Uterus (tissue), 3 donors: ENCODE measurements at regions not wholly inside any gene's neighbourhood (a gene's known extent, or its start where the extent isn't known, plus 50 kb on each side); places are given as distances from the start of the nearest gene placed in this dataset.

Source experiments
- DNase-seq, 2 donors: peaks; one replicate each; pipeline ENCODE4 v3.0.0-alpha.2; 2019 to 2020
- H3K27ac ChIP-seq, 2 donors: fragments of 200-600 bp; sonication (generic); 1 replicate in 1 of 2; 2 replicates in 1 of 2; pipeline ENCODE4 v1.5.1; 2016 to 2018
- H3K27me3 ChIP-seq, 2 donors: fragments of 200-600 bp; sonication (generic); one replicate each; pipeline ENCODE4 v1.5.1; 2018 to 2019; ENCODE audit warnings: control low read depth in 1 of 2
- H3K36me3 ChIP-seq, 2 donors: fragments of 200-600 bp; sonication (generic); one replicate each; pipeline ENCODE4 v1.5.1; 2019; ENCODE audit warnings: control low read depth in 1 of 2
- H3K4me1 ChIP-seq, 2 donors: fragments of 200-600 bp; sonication (generic); one replicate each; pipeline ENCODE4 v1.5.1; 2018 to 2019; ENCODE audit warnings: control low read depth in 1 of 2
- H3K4me3 ChIP-seq, 2 donors: fragments of 200-600 bp; sonication (generic); 1 replicate in 1 of 2; 2 replicates in 1 of 2; pipeline ENCODE4 v1.5.1; 2018 to 2019; ENCODE audit warnings: mild to moderate bottlenecking in 1 of 2
- H3K9me3 ChIP-seq, 2 donors: fragments of 200-600 bp; sonication (generic); one replicate each; pipeline ENCODE4 v1.5.1; 2019; ENCODE audit warnings: control low read depth in 1 of 2
- POLR2A ChIP-seq, 2 donors: fragments of 450-650 bp; IDR thresholded peaks; one replicate each; pipeline ENCODE4 v1.6.1; 2016; ENCODE audit warnings: antibody characterized with exemption in 2 of 2, mild to moderate bottlenecking in 1 of 2, moderate library complexity in 1 of 2
- intact Hi-C: fragments of 100-400 bp; cut with DNase I; formaldehyde crosslinking; loops from one replicate; pipeline ENCODE4 v1.15.1; 2023; ENCODE audit warnings: low total_unique reads
- TF ChIP-seq, protein P1 (sequence below), 4 experiments: fragments of 200-600 bp in 2 of 4; fragments of 450-650 bp in 2 of 4; sonication (generic) in 2 of 4; IDR thresholded peaks; one replicate each; pipeline ENCODE4 v1.5.1; 2016 to 2019; ENCODE audit warnings: antibody characterized with exemption in 4 of 4, mild to moderate bottlenecking in 2 of 4, moderate library complexity in 1 of 4
- donor health status: DM: yes; HTN: yes; CAD: no.

DNA sequence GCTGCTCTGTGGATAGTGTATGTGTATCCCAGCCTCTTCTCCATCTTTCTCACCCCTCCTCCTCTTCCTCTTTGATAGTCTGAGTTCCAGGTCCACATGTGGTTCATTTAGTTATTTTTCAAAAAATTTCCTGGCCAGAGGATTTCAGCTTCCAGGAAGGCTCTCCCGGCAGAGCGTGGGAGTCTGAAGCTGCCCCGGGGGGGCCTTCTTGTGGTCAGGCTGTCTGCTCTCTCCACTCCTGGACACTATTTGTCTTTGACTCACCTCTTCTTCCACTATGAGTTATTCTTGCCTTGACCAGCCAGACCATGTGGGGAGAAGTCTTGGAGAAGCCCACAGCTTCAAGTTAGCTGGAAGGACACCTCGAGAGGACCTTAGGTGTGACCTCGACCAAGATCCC is 258.8 kb downstream of the CDC5L start:
- intact Hi-C loops = no loop called here
- Histone ChIP-seq H3K27me3 (no peaks in the 10 kb centered on the region), H3K36me3 (no peaks in the 10 kb centered on the region), H3K4me1 (no peaks in the 10 kb centered on the region), H3K4me3 (no peak overlapping the region), H3K27ac (no peak overlapping the region), H3K9me3 (no peaks in the 10 kb centered on the region)
- DNase-seq = no peak
- TF ChIP-seq POLR2A (IDR thresholded peaks at IDR 0.05) = no peak
- TF ChIP-seq, protein P1, sequence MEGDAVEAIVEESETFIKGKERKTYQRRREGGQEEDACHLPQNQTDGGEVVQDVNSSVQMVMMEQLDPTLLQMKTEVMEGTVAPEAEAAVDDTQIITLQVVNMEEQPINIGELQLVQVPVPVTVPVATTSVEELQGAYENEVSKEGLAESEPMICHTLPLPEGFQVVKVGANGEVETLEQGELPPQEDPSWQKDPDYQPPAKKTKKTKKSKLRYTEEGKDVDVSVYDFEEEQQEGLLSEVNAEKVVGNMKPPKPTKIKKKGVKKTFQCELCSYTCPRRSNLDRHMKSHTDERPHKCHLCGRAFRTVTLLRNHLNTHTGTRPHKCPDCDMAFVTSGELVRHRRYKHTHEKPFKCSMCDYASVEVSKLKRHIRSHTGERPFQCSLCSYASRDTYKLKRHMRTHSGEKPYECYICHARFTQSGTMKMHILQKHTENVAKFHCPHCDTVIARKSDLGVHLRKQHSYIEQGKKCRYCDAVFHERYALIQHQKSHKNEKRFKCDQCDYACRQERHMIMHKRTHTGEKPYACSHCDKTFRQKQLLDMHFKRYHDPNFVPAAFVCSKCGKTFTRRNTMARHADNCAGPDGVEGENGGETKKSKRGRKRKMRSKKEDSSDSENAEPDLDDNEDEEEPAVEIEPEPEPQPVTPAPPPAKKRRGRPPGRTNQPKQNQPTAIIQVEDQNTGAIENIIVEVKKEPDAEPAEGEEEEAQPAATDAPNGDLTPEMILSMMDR (IDR thresholded peaks at IDR 0.05) = no peak

DNA sequence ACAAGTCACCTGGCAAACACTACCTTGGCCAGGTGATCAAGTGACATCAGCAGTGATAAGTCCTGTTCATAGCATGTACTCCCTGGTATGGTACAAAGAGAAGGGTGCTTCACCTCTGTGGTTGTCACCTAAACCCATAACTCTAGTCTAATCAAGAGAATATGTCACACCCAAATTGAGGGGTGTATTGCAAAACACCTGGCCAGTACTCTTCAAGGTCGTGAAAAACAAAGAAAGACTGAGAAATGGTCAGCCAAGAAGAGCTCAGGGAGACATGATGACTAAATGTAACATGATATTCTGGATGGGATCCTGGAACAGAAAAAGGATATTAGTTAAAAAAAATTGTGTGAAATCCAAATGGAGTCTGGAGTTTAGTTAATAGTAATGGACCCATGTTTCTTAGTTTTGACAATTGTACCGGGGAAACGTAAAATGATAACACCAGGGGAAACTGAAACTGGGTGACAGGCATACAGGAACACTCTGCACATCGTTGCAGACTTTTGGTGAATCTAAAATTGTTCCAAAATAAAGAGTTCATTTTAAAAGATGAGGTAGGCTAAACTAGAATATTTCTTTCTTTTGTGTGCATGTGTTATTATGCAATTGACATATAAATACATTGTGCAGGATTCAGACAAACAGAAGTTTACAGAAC is 262.0 kb downstream of the CDC5L start:
- no peaks in the 10 kb centered on the region for H3K9me3 ChIP-seq
- intact Hi-C loops = no loop called here
- H3K4me3 ChIP-seq = no peak overlapping the region
- DNase-seq = no peak
- H3K27ac ChIP-seq = no peak overlapping the region
- no peaks in the 10 kb centered on the region for H3K27me3 ChIP-seq
- no peaks in the 10 kb centered on the region for H3K4me1 ChIP-seq
- H3K36me3 ChIP-seq = no peaks in the 10 kb centered on the region
- TF ChIP-seq, protein P1 (IDR thresholded peaks at IDR 0.05) = no peak
- TF ChIP-seq POLR2A (IDR thresholded peaks at IDR 0.05) = no peak

DNA sequence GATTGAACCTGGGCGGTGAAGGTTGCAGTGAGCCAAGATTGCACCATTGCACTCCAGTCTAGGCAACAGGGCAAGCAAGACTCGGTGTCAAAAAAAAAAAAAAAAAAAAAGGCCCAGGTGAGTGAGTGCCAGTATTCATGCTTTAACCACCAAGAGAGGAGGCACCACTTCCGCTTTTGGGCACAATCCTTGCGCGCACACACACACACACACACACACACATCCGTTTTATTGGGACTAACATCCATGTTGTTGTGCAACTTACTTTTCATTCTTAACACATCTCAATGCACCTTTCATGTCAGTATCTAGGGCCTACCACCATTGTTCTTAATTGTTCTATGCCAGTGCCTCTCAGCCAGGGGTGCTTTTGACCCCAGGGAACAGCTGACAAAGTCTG is 263.0 kb downstream of the CDC5L start:
- DNase-seq = no peak
- intact Hi-C loops = no loop called here
- H3K9me3 ChIP-seq = no peaks in the 10 kb centered on the region

DNA sequence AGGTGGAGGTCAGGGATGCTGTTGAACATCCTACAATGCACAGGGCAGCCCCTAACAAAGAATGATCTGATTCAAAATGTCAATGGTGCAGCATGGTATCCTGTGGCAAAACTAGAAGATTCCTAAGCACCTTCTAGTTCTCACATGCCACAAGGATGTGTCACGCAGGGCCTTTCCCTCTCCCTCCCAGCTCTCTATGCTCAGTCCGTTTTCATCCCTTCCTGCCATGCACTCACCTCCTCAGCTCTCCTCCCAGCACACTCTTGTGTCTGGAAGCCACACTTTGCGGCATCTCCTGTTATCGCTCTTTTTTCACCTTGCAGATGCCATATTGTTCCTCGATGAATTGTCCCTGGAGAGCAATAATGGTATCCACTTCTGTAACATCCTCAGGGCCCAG is 263.4 kb downstream of the CDC5L start:
- Histone ChIP-seq H3K27ac (no peak overlapping the region), H3K4me3 (no peak overlapping the region), H3K9me3 (no peaks in the 10 kb centered on the region), H3K27me3 (no peaks in the 10 kb centered on the region), H3K36me3 (no peaks in the 10 kb centered on the region), H3K4me1 (no peaks in the 10 kb centered on the region)
- intact Hi-C loops = no loop called here
- no peak for DNase-seq
- TF ChIP-seq POLR2A (IDR thresholded peaks at IDR 0.05) = no peak
- TF ChIP-seq, protein P1 (IDR thresholded peaks at IDR 0.05) = no peak

More for the DNA sequence above, 263.0 kb downstream of the CDC5L start:
- no peaks in the 10 kb centered on the region for H3K27me3 ChIP-seq
- H3K4me1 ChIP-seq = no peaks in the 10 kb centered on the region
- no peak for TF ChIP-seq POLR2A (IDR thresholded peaks at IDR 0.05)
- TF ChIP-seq, protein P1 (IDR thresholded peaks at IDR 0.05) = no peak
- H3K4me3 ChIP-seq = no peak overlapping the region
- H3K27ac ChIP-seq = no peak overlapping the region
- no peaks in the 10 kb centered on the region for H3K36me3 ChIP-seq

DNA sequence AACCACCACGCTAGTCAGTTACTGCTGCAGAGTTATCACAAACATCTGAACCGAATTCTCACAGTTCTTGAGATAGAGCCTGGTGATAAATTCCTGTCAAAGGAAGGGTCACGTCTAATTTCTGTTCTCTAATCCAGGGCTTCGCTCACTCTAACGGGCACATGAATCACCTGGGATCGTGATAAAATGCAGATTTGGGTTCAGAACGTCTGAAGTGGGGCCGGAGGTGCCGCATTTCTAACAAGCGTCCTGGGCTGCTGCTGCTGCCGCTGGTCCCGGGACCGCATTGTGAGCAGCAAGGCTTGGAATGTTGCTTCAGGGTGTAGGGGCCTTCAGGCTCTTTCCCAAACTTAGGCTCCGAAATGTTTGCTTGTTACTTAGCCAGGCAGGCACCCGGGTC is 264.1 kb downstream of the CDC5L start:
- intact Hi-C loops = no loop called here
- DNase-seq = no peak

More for the DNA sequence above, 264.1 kb downstream of the CDC5L start:
- Histone ChIP-seq H3K27ac (no peak overlapping the region), H3K27me3 (no peaks in the 10 kb centered on the region), H3K9me3 (no peaks in the 10 kb centered on the region), H3K36me3 (no peaks in the 10 kb centered on the region), H3K4me3 (no peak overlapping the region), H3K4me1 (no peaks in the 10 kb centered on the region)
- TF ChIP-seq, protein P1 (IDR thresholded peaks at IDR 0.05) = no peak
- no peak for TF ChIP-seq POLR2A (IDR thresholded peaks at IDR 0.05)
